ENCODE measurements at regions not wholly inside any gene's neighbourhood (a gene's known extent, or its start where the extent isn't known, plus 50 kb on each side); places are given as distances from the start of the nearest gene placed in this dataset.

DNA sequence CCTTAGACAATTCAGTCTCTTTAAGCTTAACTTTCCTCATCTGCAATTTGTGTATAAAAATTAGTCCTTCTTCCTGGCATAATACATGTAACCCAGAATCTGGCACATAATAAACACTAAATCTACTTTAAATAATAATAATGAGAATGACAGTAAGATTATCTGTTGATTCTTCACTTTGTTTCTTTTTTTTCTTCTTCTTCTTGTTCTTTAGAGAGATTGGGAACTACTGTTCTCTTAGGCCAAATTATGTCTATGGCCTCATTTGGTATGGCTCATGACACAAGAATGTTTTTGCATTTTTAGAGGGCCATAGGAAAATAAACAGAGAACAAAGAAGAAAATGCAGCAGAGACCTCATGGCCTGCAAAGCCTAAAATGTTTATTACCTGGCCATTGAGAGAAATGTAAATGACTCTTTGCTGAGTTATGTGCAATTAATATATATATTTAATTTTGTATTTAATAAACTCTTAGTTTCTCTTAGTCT is 275.8 kb downstream of the SLC6A15 start:
- no peak overlapping the region for H3K27ac Mint-ChIP-seq
- DNase-seq (ENCODE audit: low spot score), result no peak
- no peak for ATAC-seq
- H3K36me3 Mint-ChIP-seq, result no peaks in the 10 kb centered on the region
- H3K9me3 Mint-ChIP-seq, result peaks cover 6% of the 10 kb centered on the region
- no peaks in the 10 kb centered on the region for H3K27me3 Mint-ChIP-seq
- H3K4me3 Mint-ChIP-seq, result no peak overlapping the region
- H3K4me1 Mint-ChIP-seq (ENCODE audit: low read depth in 2 of 2), result no peaks in the 10 kb centered on the region

DNA sequence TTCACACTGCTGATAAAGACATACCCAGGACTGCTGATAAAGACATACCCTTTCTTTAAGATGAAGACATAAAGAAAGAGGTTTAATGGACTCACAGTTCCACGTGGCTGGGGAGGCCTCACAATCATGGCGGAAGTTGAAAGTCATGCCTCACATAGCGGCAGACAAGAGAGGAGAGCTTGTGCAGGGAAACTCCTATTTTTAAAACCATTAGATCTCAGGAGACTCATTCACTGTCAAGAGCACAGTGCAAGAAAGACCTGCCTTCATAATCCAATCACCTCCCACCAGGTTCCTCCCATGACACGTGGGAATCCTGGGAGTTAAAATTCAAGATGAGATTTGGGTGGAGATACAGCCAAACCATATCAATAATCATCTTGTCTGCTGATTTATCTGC is 278.1 kb downstream of the SLC6A15 start:
- no peak for DNase-seq (ENCODE audit: low spot score)
- H3K4me3 Mint-ChIP-seq, result no peak overlapping the region
- H3K27ac Mint-ChIP-seq, result no peak overlapping the region
- no peaks in the 10 kb centered on the region for H3K27me3 Mint-ChIP-seq
- H3K36me3 Mint-ChIP-seq, result no peaks in the 10 kb centered on the region
- ATAC-seq, result no peak
- peaks cover 9% of the 10 kb centered on the region for H3K9me3 Mint-ChIP-seq
- no peaks in the 10 kb centered on the region for H3K4me1 Mint-ChIP-seq (ENCODE audit: low read depth in 2 of 2)

- H3K9me3 Mint-ChIP-seq, result peaks cover 15% of the 10 kb centered on the region
- no peaks in the 10 kb centered on the region for H3K36me3 Mint-ChIP-seq
- no peak overlapping the region for H3K27ac Mint-ChIP-seq
- no peaks in the 10 kb centered on the region for H3K27me3 Mint-ChIP-seq
- DNase-seq (ENCODE audit: low spot score) (no peak), ATAC-seq (no peak)
- no peaks in the 10 kb centered on the region for H3K4me1 Mint-ChIP-seq (ENCODE audit: low read depth in 2 of 2)
- no peak overlapping the region for H3K4me3 Mint-ChIP-seq
Measured at GRCh38 chr12:84632556-84632955, 280.0 kb downstream of the SLC6A15 start.

GRCh38 chr12:84631020-84631419 is 281.6 kb downstream of the SLC6A15 start:
- ATAC-seq (no peak), DNase-seq (ENCODE audit: low spot score) (no peak)
- H3K27ac Mint-ChIP-seq, result no peak overlapping the region
- peaks cover 15% of the 10 kb centered on the region for H3K9me3 Mint-ChIP-seq
- H3K4me3 Mint-ChIP-seq, result no peak overlapping the region
- no peaks in the 10 kb centered on the region for H3K36me3 Mint-ChIP-seq
- no peaks in the 10 kb centered on the region for H3K27me3 Mint-ChIP-seq
- H3K4me1 Mint-ChIP-seq (ENCODE audit: low read depth in 2 of 2), result no peaks in the 10 kb centered on the region

DNA sequence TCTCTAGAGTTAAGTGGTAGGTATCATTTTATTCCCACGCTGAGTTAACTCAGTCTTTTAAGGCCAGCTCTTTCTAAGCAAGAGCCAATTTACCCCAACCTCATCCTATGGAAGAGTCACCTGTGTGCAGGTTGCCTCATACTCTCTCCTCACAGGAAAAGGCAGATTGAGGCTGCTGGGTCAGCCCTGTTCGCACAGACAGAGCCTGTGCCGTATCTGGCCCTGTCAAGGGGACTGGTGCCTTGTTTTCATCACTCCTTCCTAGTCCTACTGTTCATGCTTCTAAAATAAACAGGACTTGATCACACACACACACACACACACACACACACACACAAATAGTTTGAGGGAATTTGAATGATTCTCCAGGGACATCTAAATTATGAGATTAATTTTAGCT is 285.0 kb downstream of the SLC6A15 start:
- Mint-ChIP-seq H3K36me3 (no peaks in the 10 kb centered on the region), H3K4me3 (no peak overlapping the region), H3K27me3 (no peaks in the 10 kb centered on the region), H3K27ac (no peak overlapping the region), H3K9me3 (peaks cover 10% of the 10 kb centered on the region), H3K4me1 (ENCODE audit: low read depth in 2 of 2) (no peaks in the 10 kb centered on the region)
- no peak for DNase-seq (ENCODE audit: low spot score)
- ATAC-seq, result no peak

- no peaks in the 10 kb centered on the region for H3K4me1 Mint-ChIP-seq (ENCODE audit: low read depth in 2 of 2)
- H3K9me3 Mint-ChIP-seq, result peaks cover 5% of the 10 kb centered on the region
- DNase-seq (ENCODE audit: low spot score), result no peak
- H3K36me3 Mint-ChIP-seq, result no peaks in the 10 kb centered on the region
- no peak overlapping the region for H3K4me3 Mint-ChIP-seq
- H3K27me3 Mint-ChIP-seq, result no peaks in the 10 kb centered on the region
- no peak overlapping the region for H3K27ac Mint-ChIP-seq
- ATAC-seq, result no peak
Measured at GRCh38 chr12:84624601-84625000, 288.0 kb downstream of the SLC6A15 start.

DNA sequence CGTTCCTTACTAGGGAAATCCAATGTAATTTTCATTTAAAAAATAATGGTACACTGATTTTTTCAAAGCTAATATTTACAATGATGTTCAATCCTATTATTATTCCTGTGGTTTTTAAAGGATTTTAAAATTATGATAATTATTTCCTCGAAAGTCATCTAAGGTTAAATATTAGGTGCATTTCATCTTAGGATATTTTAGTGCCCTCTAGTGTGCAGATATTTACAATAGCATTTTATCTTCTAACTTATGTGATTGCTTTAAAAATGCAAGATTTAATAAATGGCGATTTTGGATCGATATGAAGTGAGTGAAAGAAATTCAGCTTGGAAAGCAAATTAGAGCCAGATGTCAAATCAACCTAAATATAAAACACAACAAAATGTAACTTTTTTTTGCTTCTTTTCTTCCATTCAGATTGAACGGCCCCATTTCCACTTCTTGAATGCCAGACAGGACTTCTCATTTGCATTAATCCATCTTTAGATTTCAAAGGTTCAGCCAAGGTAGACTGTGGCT is 293.5 kb downstream of the SLC6A15 start:
- Mint-ChIP-seq H3K9me3 (peaks cover 3% of the 10 kb centered on the region), H3K4me3 (no peak overlapping the region), H3K27me3 (no peaks in the 10 kb centered on the region), H3K4me1 (ENCODE audit: low read depth in 2 of 2) (no peaks in the 10 kb centered on the region), H3K27ac (no peak overlapping the region), H3K36me3 (no peaks in the 10 kb centered on the region)
- no peak for DNase-seq (ENCODE audit: low spot score)
- ATAC-seq, result no peak

DNA sequence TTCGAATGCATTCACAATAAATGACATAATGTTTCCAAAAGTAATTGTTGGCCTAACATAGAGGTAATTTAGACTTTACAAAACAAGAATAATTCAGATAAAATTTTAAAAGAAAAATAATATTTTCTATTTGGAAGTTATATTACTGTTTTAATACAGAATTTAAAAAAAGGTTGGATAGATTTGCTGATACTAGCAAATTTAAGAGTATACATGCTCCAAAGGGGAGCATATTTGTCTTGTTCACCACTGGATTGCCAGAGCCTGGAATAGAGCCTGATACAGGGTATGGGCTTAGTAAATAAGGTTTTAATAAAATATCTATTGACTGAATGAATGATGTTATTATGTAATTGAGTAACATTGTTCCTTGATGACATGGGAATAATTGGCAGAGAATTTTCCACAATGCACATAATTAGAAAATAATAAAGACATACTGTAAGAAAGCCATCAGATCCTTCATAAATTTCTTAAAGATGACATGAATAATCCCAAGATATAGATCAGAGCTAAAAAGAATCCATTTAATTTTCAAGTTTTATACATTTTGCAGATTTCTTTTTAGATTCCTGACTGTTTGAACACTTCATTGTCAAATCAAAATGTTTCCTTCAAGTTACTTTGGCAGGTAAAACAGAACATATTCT is 305.3 kb downstream of the SLC6A15 start:
- H3K27me3 Mint-ChIP-seq, result no peaks in the 10 kb centered on the region
- ATAC-seq (no peak), DNase-seq (ENCODE audit: low spot score) (no peak)
- H3K36me3 Mint-ChIP-seq, result no peaks in the 10 kb centered on the region
- no peaks in the 10 kb centered on the region for H3K4me1 Mint-ChIP-seq (ENCODE audit: low read depth in 2 of 2)
- H3K27ac Mint-ChIP-seq, result no peak overlapping the region
- peaks cover 9% of the 10 kb centered on the region for H3K9me3 Mint-ChIP-seq
- H3K4me3 Mint-ChIP-seq, result no peak overlapping the region

GRCh38 chr12:84605983-84606382 is 306.6 kb downstream of the SLC6A15 start:
- H3K4me1 Mint-ChIP-seq (ENCODE audit: low read depth in 2 of 2), result no peaks in the 10 kb centered on the region
- H3K27ac Mint-ChIP-seq, result no peak overlapping the region
- H3K27me3 Mint-ChIP-seq, result no peaks in the 10 kb centered on the region
- peaks cover 5% of the 10 kb centered on the region for H3K9me3 Mint-ChIP-seq
- ATAC-seq (no peak), DNase-seq (ENCODE audit: low spot score) (no peak)
- no peaks in the 10 kb centered on the region for H3K36me3 Mint-ChIP-seq
- H3K4me3 Mint-ChIP-seq, result no peak overlapping the region

- DNase-seq (ENCODE audit: low spot score), result no peak
- H3K4me1 Mint-ChIP-seq (ENCODE audit: low read depth in 2 of 2), result no peaks in the 10 kb centered on the region
- H3K27me3 Mint-ChIP-seq, result no peaks in the 10 kb centered on the region
- H3K27ac Mint-ChIP-seq, result no peak overlapping the region
- no peak for ATAC-seq
- H3K4me3 Mint-ChIP-seq, result no peak overlapping the region
- peaks cover 5% of the 10 kb centered on the region for H3K9me3 Mint-ChIP-seq
- no peaks in the 10 kb centered on the region for H3K36me3 Mint-ChIP-seq
Measured at GRCh38 chr12:84604551-84604950, 308.0 kb downstream of the SLC6A15 start.

DNA sequence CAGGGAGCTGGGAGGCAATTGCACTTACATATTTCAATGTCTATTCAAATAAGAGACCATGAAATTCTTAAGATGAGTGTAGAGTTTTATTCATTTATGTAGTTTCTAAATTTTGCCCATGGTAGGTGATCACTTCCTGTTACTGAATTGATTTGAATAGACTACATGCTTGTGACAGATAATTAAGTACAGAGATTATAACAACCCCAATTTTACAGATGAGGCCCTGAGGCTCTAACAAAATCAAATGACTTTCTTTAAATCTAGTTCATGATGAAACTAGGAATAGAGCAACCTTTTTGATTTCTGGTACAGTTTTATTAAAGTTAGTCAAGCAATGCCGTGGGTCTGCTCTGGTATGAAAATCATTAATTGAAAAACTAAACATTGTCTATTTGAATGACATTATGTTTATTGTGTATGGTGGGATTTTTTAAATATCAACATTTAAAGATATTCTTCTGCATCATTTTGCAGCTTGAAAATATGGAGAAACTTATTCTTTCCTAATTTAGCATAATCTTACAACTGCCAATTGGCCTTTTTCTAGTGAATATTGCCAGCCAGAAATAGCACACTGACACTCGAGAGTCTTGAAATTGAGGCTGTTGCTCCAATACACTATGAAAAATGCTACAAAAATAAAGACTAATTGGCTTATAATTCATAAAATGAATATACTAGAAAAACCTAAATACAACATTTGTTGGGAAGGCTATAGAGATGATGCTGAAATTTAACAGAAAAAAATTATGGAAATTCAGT is 308.9 kb downstream of the SLC6A15 start:
- Mint-ChIP-seq H3K4me3 (no peak overlapping the region), H3K27me3 (no peaks in the 10 kb centered on the region), H3K9me3 (peaks cover 5% of the 10 kb centered on the region), H3K4me1 (ENCODE audit: low read depth in 2 of 2) (no peaks in the 10 kb centered on the region), H3K36me3 (no peaks in the 10 kb centered on the region), H3K27ac (no peak overlapping the region)
- no peak for DNase-seq (ENCODE audit: low spot score)
- no peak for ATAC-seq

DNA sequence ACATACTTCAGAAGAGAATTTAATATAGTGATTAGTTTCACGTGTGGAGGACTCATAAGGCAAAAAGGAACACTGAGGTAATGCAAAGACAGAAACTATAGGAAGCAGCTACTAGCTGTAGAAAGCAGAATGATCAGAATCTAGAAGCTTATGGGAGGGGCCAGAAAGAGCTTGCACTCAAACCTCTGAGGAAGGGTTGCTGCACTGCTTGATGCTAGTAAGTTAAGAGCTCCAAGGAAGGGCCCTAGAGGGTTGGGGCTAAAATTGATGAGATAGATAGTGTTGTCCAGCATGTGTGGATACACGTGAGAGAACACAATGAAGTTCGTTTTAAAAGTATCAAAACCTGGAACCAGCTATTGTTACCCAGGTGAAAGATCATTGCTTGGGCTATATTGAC is 311.1 kb downstream of the SLC6A15 start:
- H3K27ac Mint-ChIP-seq, result no peak overlapping the region
- H3K27me3 Mint-ChIP-seq, result no peaks in the 10 kb centered on the region
- H3K4me3 Mint-ChIP-seq, result no peak overlapping the region
- H3K9me3 Mint-ChIP-seq, result peaks cover 5% of the 10 kb centered on the region
- ATAC-seq (no peak), DNase-seq (ENCODE audit: low spot score) (no peak)
- no peaks in the 10 kb centered on the region for H3K4me1 Mint-ChIP-seq (ENCODE audit: low read depth in 2 of 2)
- no peaks in the 10 kb centered on the region for H3K36me3 Mint-ChIP-seq

- Mint-ChIP-seq H3K27me3 (no peaks in the 10 kb centered on the region), H3K4me1 (ENCODE audit: low read depth in 2 of 2) (no peaks in the 10 kb centered on the region), H3K4me3 (no peak overlapping the region), H3K9me3 (peaks cover 3% of the 10 kb centered on the region), H3K27ac (no peak overlapping the region), H3K36me3 (no peaks in the 10 kb centered on the region)
- ATAC-seq (no peak), DNase-seq (ENCODE audit: low spot score) (no peak)
Measured at GRCh38 chr12:84599539-84599938, 313.1 kb downstream of the SLC6A15 start.

- peaks cover 4% of the 10 kb centered on the region for H3K9me3 Mint-ChIP-seq
- no peaks in the 10 kb centered on the region for H3K4me1 Mint-ChIP-seq (ENCODE audit: low read depth in 2 of 2)
- no peak overlapping the region for H3K4me3 Mint-ChIP-seq
- no peak overlapping the region for H3K27ac Mint-ChIP-seq
- H3K27me3 Mint-ChIP-seq, result no peaks in the 10 kb centered on the region
- ATAC-seq (no peak), DNase-seq (ENCODE audit: low spot score) (no peak)
- peaks cover 4% of the 10 kb centered on the region for H3K36me3 Mint-ChIP-seq
Measured at GRCh38 chr12:84596266-84596665, 316.3 kb downstream of the SLC6A15 start.

Data from natural killer cell treated with Interleukin-12 subunit alpha and Interleukin-12 subunit beta and Interleukin-15 and Interleukin-18, amount 100 ng/mL, for 72 hours (primary cell).